ENCODE measurements at regions not wholly inside any gene's neighbourhood (a gene's known extent, or its start where the extent isn't known, plus 50 kb on each side); places are given as distances from the start of the nearest gene placed in this dataset.

DNA sequence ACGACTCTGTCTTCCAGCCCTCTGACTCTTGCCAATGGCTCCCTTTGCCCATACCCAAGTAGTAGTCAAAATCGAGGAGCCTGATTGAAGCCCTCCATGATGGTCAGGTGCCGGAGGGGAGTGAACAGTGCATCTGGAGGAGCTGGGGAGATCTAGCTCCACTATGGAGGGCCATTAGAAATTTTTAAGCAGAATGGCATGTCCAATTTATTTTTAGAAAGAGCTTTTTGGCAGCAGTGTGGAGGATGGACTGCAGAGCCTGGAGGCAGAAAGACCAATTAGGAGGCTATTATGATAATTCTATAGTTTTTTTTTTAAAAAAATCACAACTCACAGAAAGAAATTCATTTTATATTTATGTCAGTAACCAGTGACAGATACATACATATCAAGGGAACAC lies 92.7 kb upstream of the SLC7A1 start:
- TF ChIP-seq, protein P1, sequence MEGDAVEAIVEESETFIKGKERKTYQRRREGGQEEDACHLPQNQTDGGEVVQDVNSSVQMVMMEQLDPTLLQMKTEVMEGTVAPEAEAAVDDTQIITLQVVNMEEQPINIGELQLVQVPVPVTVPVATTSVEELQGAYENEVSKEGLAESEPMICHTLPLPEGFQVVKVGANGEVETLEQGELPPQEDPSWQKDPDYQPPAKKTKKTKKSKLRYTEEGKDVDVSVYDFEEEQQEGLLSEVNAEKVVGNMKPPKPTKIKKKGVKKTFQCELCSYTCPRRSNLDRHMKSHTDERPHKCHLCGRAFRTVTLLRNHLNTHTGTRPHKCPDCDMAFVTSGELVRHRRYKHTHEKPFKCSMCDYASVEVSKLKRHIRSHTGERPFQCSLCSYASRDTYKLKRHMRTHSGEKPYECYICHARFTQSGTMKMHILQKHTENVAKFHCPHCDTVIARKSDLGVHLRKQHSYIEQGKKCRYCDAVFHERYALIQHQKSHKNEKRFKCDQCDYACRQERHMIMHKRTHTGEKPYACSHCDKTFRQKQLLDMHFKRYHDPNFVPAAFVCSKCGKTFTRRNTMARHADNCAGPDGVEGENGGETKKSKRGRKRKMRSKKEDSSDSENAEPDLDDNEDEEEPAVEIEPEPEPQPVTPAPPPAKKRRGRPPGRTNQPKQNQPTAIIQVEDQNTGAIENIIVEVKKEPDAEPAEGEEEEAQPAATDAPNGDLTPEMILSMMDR (IDR thresholded peaks at IDR 0.05; ENCODE audit: insufficient read depth, low read depth, low read length, missing control alignments) = no peak
- DNase-seq (ENCODE audit: low read depth) = no peak
- H3K4me3 ChIP-seq (ENCODE audit: low read depth, low read length) = no peak overlapping the region

DNA sequence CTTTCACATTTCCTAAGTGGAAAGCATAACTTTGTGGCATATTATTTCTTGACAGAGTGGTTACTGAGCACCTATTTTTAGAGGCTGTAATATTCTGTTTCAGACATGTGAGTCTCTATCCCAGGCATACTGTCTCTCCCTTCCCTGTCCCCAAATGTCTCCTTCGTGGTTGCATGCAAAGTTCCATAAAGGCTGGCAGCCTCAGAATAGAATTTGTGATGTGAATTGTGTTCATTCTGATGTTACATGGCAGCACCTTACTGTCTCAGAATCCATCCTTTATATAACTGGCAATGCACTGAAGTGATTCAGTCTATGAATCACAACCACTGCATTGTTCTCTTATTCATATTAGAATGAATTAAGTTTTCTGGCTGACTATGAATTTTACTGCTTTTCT lies 89.0 kb upstream of the SLC7A1 start:
- no peak overlapping the region for H3K4me3 ChIP-seq (ENCODE audit: low read depth, low read length)
- DNase-seq (ENCODE audit: low read depth) = no peak
- TF ChIP-seq, protein P1 (IDR thresholded peaks at IDR 0.05; ENCODE audit: insufficient read depth, low read depth, low read length, missing control alignments) = no peak

DNA sequence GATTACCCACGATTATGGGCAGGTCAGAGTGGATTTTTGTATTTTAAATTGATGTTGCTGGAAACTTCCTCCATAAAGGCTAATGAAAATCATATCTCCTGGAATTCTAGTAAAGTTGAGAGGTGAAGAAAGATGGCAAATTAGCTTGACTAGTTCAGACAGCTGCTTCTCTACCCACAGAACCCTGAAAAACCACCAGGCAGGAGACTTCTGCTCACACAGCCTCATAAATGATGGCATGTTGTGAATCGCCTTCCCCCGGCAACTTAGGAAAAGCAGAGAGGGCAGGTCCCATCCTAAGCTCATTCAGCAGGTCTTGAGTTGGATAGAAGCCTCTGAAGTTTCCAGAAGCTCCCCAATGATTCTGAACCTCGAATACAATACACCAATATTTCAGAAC lies 87.6 kb upstream of the SLC7A1 start:
- TF ChIP-seq, protein P1 (IDR thresholded peaks at IDR 0.05; ENCODE audit: insufficient read depth, low read depth, low read length, missing control alignments) = no peak

DNA sequence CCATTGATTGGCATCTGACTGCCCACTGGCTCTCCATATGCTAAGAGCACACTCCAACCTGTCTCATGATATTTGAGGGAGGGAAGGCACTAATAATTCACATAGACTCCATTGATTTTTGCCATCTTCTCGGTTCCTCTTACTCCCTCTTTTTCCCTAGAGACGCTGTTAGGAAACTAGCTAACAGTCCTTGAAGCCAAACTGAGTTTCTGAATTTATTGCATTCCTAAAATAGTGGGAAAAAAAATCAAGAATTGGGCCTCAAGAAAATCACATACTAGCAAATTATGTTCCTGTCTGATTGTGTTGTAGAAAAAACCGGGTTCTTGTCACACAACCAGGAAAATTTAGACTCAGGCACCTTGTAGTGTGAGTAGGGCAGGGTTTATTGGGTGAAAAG lies 86.4 kb upstream of the SLC7A1 start:
- TF ChIP-seq, protein P1 (IDR thresholded peaks at IDR 0.05; ENCODE audit: insufficient read depth, low read depth, low read length, missing control alignments) = no peak
- no peak for DNase-seq (ENCODE audit: low read depth)
- no peak overlapping the region for H3K4me3 ChIP-seq (ENCODE audit: low read depth, low read length)

More for the DNA sequence above, 87.6 kb upstream of the SLC7A1 start:
- no peak overlapping the region for H3K4me3 ChIP-seq (ENCODE audit: low read depth, low read length)
- DNase-seq (ENCODE audit: low read depth) = no peak

DNA sequence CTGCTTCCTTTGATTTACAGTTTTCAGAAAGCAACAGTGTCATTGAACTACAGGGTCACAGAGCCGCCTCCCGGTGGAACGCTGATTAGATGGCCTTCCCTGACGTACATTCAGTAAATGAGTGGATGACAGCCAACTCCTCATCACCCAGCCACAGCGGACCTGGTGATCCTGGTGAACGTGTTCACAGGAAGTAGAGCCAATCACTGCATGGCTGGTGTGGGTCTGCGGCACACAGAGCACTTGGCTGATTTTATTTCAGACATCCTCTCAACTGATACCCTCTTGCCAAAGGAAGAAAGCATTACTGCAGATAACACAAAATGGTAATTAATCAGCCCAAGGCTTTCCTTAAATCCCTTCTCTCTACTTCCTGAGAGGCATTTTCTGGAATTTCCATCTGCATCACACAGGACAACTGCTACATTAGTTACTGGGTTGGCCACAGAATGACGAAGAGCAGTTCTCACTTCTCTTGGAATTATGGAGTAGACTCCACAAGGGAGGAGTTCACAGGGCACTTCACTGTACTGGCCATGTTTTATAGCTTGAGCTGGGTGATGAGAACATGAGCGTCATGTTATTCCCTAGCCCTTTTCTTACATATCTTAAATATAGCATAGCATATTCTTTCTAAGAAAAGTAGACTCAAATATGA lies 84.0 kb upstream of the SLC7A1 start:
- no peak overlapping the region for H3K4me3 ChIP-seq (ENCODE audit: low read depth, low read length)
- TF ChIP-seq, protein P1 (IDR thresholded peaks at IDR 0.05; ENCODE audit: insufficient read depth, low read depth, low read length, missing control alignments) = no peak
- no peak for DNase-seq (ENCODE audit: low read depth)

DNA sequence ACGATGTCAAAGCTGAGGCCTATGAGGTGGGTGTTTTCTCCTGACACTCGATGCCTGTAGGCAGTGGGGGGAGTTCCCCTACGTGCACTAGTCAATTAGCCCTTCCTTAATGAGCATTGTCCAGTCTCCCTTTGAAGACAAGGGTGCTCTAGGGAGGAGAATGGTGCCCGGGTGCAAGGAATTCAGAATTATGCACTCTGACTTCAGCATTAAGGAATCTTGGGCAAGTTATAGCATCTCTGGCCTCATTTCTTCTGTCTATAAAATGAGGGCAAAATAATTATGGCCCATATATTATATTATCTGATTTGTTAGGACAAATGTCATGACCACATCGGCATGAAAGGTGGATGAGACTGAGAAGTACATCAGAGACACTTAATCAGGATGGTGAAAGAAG lies 82.1 kb upstream of the SLC7A1 start:
- TF ChIP-seq, protein P1 (IDR thresholded peaks at IDR 0.05; ENCODE audit: insufficient read depth, low read depth, low read length, missing control alignments) = no peak
- H3K4me3 ChIP-seq (ENCODE audit: low read depth, low read length) = no peak overlapping the region
- DNase-seq (ENCODE audit: low read depth) = no peak

DNA sequence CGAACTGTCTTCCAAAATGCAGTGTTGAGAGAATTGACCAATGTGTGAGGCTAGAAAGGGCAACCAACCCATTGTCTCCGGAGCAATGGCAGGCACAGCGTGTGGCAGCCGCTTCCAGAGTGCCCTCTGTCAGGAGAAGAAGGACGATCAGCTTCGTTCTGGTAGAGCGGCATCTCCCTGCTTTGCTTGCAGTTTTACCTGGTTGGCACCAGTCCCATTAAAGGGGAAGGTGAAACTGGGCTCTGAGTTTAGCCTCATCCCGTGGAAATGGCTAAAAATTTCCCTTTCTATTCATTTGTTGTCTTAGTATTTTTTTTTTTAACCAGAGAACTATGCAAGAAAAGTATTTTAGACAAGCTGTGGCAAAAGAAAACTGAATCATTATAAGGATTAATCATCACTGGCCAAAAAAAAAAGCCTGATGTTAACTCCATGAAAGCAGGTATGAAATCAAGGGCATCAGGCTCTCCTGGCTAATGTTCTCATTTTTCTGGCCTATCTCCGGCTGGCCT lies 81.5 kb upstream of the SLC7A1 start:
- H3K4me3 ChIP-seq (ENCODE audit: low read depth, low read length) = no peak overlapping the region
- no peak for DNase-seq (ENCODE audit: low read depth)
- TF ChIP-seq, protein P1 (IDR thresholded peaks at IDR 0.05; ENCODE audit: insufficient read depth, low read depth, low read length, missing control alignments) = no peak

Data from GM12865 (cell line).